Upper lobe of right lung (tissue), 1 donor: ENCODE measurements at regions not wholly inside any gene's neighbourhood (a gene's known extent, or its start where the extent isn't known, plus 50 kb on each side); places are given as distances from the start of the nearest gene placed in this dataset.

ENCODE experiments used
- ATAC-seq: fragments of 200-7000 bp; cut with Tn5 transposase; one replicate; pipeline ENCODE4 v1.9.1; 2020; ENCODE audit warnings: mild to moderate bottlenecking, moderate library complexity
- DNase-seq: peaks from one replicate; pipeline ENCODE4 v3.0.0-alpha.2; 2020
- H3K27ac ChIP-seq: fragments of 200-600 bp; one replicate; pipeline ENCODE4 v1.8.0; 2022
- H3K27me3 ChIP-seq: fragments of 200-600 bp; one replicate; pipeline ENCODE4 v1.8.0; 2022; ENCODE audit warnings: mild to moderate bottlenecking
- H3K36me3 ChIP-seq: fragments of 200-600 bp; one replicate; pipeline ENCODE4 v1.8.0; 2022
- H3K4me1 ChIP-seq: fragments of 200-600 bp; one replicate; pipeline ENCODE4 v1.8.0; 2022
- H3K4me3 ChIP-seq: fragments of 200-600 bp; one replicate; pipeline ENCODE4 v1.8.0; 2022; ENCODE audit warnings: mild to moderate bottlenecking
- H3K9me3 ChIP-seq: fragments of 200-600 bp; one replicate; pipeline ENCODE4 v1.8.0; 2022
- CTCF ChIP-seq: fragments of 200-600 bp; IDR thresholded peaks from one replicate; pipeline ENCODE4 v1.8.0; 2022; ENCODE audit warnings: antibody characterized with exemption
- intact Hi-C: fragments of 100-400 bp; cut with DNase I; formaldehyde crosslinking; loops from one replicate; pipeline ENCODE4 v1.11.0; 2022
- donor health status: DM: no; HTN: yes; CAD: no; lungs with severe emphysema.

GRCh38 chr2:59561281-59561680 lies 992.2 kb downstream of the BCL11A start:
- TF ChIP-seq CTCF: no peak
- Histone ChIP-seq H3K27ac (no peak overlapping the region), H3K9me3 (no peaks in the 10 kb centered on the region), H3K27me3 (no peaks in the 10 kb centered on the region), H3K4me3 (no peak overlapping the region), H3K36me3 (no peaks in the 10 kb centered on the region), H3K4me1 (no peaks in the 10 kb centered on the region)
- ATAC-seq (no peak), DNase-seq (no peak)
- intact Hi-C loops: no loop called here

GRCh38 chr2:59560769-59561168 lies 992.7 kb downstream of the BCL11A start:
- intact Hi-C loops: no loop called here
- H3K27ac ChIP-seq: no peak overlapping the region
- H3K4me3 ChIP-seq: no peak overlapping the region
- no peaks in the 10 kb centered on the region for H3K27me3 ChIP-seq
- no peaks in the 10 kb centered on the region for H3K4me1 ChIP-seq
- no peak for TF ChIP-seq CTCF
- H3K36me3 ChIP-seq: no peaks in the 10 kb centered on the region
- ATAC-seq: no peak
- no peak for DNase-seq
- H3K9me3 ChIP-seq: no peaks in the 10 kb centered on the region

GRCh38 chr2:59540864-59541263 lies 1012.6 kb downstream of the BCL11A start:
- Histone ChIP-seq H3K4me1 (no peaks in the 10 kb centered on the region), H3K9me3 (no peaks in the 10 kb centered on the region), H3K4me3 (no peak overlapping the region), H3K27ac (no peak overlapping the region), H3K27me3 (no peaks in the 10 kb centered on the region), H3K36me3 (no peaks in the 10 kb centered on the region)
- DNase-seq (no peak), ATAC-seq (no peak)
- no peak for TF ChIP-seq CTCF
- intact Hi-C loops: no loop called here

- no peak for TF ChIP-seq CTCF
- H3K4me3 ChIP-seq: no peak overlapping the region
- H3K9me3 ChIP-seq: no peaks in the 10 kb centered on the region
- ATAC-seq (no peak), DNase-seq (no peak)
- intact Hi-C loops: no loop called here
- no peaks in the 10 kb centered on the region for H3K4me1 ChIP-seq
- H3K27ac ChIP-seq: no peak overlapping the region
- H3K27me3 ChIP-seq: no peaks in the 10 kb centered on the region
- no peaks in the 10 kb centered on the region for H3K36me3 ChIP-seq
Measured at GRCh38 chr2:59538398-59538911, 1015.0 kb downstream of the BCL11A start.

- Histone ChIP-seq H3K4me1 (no peaks in the 10 kb centered on the region), H3K36me3 (no peaks in the 10 kb centered on the region), H3K27me3 (no peaks in the 10 kb centered on the region), H3K27ac (no peak overlapping the region), H3K9me3 (no peaks in the 10 kb centered on the region), H3K4me3 (no peak overlapping the region)
- no peak for ATAC-seq
- no peak for TF ChIP-seq CTCF
- DNase-seq: no peak
- intact Hi-C loops: no loop called here
Measured at GRCh38 chr2:59532808-59533207, 1020.6 kb downstream of the BCL11A start.

- Histone ChIP-seq H3K27me3 (no peaks in the 10 kb centered on the region), H3K27ac (no peak overlapping the region), H3K9me3 (no peaks in the 10 kb centered on the region), H3K4me1 (no peaks in the 10 kb centered on the region), H3K36me3 (no peaks in the 10 kb centered on the region), H3K4me3 (no peak overlapping the region)
- intact Hi-C loops: no loop called here
- ATAC-seq (no peak), DNase-seq (no peak)
- no peak for TF ChIP-seq CTCF
Measured at GRCh38 chr2:59530258-59530657, 1023.2 kb downstream of the BCL11A start.
